KG1 (cell line): ENCODE measurements at regions not wholly inside any gene's neighbourhood (a gene's known extent, or its start where the extent isn't known, plus 50 kb on each side); places are given as distances from the start of the nearest gene placed in this dataset.

Experiments used
- DNase-seq: peaks from one replicate; lab custom pipeline; 2025; lab: John Stamatoyannopoulos, UW

DNA sequence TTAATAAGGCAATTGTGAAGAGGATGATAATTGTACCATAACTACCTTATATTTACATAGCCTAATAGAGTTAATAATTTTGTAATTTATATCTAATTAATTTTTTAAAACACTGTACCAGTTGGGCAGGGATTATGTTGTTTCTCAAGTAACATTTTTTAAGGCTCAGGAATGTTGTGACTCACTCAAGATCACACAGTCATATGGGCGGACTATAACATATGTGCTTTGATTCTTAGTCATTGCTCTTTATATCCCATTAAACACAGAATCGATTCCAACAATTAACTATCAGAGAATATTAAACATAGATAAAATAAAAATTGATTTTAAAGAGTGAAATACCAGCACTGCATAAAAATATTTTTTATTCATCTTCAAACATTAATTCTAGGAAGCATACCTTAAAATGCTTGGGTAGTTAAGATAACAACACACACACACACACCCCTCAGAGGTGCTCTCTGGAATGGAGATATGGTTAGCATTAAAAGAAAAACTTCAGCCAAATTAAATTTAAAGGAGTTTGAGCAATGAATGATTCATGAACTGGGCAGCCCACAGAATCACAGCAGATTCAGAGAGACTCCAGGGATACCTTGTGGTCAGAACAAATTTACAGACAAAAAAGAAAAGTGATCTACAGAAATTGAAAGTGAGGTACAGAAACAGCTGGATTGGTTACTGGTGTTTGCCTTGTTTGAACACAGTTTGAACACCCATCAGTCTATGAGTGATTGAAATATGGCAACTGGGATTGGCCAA is 869.4 kb upstream of the ID2 start:
- no peak for DNase-seq

DNA sequence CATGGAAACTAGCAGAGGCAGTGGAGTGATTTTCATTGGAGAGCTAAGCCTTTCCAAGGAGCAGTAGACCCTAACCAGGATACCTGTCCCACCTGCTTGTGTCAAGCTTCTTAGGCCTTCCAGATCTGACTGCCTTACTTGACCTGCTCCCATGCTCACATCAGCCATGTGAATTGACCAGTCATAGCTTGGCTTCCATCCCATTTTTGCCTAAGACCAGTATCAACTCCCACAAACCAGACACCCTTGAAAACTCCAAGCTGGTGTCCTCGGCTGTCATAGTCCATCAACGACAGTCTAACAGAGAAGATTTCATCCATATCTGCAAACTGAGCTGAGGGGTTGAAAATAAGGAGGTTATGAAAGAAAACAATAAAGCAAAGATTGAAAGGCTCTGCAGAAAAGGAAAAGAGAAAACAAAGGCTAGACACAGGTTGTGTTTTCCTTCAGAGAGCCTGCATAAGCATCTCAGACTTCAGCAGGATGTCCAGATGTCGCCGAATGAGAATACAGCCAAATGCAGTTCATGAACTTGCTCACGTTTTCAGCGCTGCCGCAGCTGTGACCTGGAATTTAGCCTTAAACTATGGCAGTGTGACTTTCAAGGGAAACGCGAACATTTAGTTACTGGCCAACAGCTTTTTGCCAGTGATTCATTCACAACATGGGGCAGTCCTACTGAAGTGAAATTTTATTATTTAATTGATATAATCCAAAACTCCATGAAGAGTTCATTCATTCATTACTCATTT is 868.1 kb upstream of the ID2 start:
- DNase-seq = no peak

DNA sequence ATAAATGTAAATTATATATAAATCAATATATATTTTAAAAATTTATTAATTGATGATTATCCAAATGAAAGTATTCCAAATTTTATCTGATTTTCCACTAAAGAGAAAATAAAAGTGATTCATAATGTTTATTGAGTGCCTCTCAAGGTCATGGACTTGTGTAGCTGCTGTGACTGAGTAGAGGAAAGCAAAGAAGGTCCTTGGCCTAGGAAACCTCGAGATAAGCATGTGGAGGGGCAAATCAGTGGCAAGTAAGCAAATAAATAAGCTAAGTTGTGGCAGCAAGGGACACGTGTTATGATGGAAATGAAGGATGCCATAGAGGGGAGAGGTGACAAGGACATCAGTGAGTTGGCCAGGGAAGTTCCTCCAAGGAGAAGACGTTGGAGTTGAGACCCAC is 866.1 kb upstream of the ID2 start:
- no peak for DNase-seq

DNA sequence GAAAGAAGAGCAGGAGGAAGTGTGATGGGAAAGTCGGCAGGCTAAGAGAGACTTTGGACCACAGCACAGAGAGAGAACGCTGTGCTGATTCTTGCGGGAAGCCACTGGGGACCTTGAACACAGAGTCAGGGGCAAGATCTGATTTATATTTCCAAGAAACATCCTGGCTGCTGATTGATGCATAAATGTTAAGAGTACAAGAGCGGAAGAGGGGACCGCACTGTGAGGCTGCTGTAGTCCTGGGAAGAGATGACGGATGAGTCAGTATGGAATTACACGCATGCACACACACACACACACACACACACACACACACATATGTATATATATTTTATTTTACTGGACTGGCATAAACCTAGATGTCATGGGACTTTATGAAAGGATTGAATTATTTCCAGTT is 865.6 kb upstream of the ID2 start:
- DNase-seq = no peak

DNA sequence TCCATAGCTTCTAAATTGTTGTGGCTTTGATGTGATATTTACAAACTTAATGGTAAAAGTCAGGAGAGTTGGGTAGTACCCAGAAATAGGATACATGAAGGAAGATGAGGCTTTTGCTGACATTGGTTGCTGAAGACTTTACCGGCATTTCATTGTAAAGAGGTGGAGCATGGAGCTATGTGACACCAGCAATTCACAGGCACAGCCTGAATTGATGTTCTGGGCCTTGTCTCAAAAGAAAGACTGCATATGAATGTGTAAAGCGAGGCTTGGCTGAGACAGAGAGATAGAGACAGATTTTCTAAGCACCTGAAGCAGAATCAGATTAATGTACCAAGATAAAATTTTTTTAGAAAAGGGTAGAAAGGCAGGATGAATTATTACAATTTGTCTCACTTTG is 864.9 kb upstream of the ID2 start:
- no peak for DNase-seq

DNA sequence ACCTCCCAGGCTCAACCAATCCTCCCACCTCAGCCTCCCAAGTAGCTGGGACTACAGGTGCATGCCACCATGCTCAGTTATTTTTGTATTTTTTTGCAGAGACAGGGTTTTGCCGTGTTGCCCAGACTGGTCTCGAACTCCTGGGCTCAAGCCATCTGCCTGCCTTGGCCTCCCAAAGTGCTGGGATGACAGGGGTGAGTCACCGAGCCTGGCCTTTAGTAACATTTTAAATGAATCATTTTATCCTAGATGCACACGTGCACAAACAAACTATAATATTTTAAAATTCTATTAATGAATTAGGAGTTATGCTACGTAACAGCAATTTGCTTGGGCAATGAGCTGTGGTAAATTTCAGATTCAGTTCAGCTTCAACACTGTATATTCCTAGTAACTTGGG is 862.5 kb upstream of the ID2 start:
- no peak for DNase-seq

DNA sequence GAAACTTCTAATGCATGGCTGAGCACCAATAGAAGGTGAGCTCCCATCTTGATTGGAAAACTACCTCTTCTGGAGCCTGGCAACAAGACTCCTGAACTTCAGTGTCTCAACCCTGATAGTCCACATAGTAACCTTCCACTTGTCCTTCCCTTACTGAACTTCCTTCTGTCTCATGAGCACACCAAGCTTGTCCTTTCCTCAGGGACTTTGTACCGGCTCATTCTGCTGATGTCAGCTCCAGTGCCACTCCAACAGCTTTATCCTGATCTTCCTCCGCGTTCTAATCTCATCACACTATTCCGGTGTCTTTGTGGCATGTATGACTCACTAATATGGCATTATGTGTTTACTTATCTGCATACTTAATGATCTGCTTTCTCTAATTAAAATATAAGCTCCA is 862.0 kb upstream of the ID2 start:
- DNase-seq = no peak

DNA sequence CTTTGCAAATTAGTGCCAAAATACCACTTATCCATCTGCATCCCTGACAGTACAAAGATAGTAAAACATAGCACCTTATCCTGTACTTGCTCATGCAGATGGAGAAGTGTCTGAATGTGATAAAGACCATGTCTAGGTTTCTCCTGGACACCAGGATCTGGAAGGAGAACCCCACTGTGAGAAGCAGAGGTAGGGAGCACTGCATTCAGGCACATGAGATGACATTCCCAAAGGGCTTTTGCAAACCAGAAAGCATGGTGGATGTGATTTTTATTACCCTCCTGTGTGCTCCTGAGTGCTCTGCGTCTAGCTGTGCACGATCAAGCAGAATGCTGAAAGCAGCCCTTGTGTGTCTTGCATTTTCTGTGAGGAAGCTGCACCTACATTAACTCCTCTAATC is 857.6 kb upstream of the ID2 start:
- no peak for DNase-seq

DNA sequence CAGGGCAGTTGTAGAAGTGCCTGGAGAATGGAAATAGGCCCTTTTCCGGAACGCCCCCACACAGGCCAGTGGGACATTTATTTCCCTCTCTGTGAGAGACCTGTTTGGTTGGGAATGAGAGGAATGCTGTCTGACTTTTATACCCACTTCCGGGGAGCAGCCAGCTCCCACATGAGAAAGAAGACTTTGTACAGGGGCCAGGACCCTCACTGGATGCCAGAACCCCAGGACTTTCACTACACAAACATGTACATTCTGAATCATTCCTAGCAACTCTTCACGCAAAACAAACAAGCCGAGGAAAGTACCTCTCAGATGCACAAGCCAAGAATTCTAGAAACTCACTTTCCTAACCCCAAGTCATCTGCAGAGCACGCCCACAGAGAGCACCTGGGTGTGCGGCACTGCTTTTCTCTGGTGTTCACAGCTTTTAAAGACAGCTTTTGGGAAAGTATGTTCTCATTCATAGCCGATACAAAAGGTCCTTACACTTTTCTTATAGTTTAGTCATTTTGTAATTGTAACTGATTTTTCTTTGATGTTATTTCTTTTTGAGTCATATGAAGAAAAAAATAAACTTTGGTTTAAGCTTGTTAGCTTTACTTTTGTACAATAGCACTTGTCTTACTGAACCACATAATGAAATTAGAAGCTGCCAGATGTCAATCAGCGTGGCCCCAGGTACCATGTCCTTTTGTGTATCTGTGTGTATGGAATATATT is 856.1 kb upstream of the ID2 start:
- DNase-seq = no peak

DNA sequence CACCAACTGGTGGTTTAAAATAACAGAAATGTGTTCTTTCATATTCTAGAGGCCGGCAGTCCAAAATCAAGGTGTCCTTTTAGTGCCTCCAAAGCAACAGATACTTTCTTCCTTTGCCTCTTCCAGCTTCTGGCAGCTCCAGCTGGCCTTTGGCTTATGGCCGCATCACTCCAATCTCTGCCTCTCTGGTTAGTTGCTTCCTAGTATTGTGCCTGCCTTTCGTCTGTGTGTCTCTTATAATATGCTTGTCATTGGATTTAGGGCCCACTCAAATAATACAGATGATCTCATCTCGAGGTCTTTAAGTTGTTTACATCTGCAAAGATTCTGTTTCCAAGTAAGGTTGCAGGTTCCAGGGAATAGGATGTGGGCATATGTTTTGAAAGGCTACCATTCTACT is 855.2 kb upstream of the ID2 start:
- DNase-seq = no peak

DNA sequence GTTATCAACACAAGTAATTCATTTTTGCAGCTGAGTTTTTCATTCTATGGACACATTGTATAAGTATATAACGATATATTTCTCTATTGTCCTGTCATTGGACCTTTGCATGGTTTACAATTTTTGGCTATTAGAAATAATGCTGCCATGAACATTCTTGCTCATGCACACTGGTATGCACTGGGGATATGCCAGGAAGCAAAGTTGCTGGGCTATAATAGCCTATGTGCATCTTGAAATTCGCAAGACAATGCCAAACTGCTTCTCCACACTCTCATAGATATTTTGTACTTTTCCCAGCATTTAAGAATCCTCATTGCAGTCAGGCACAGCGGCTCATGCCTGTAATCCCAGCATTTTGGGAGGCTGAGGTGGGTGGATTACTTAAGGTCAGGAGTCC is 852.6 kb upstream of the ID2 start:
- no peak for DNase-seq

DNA sequence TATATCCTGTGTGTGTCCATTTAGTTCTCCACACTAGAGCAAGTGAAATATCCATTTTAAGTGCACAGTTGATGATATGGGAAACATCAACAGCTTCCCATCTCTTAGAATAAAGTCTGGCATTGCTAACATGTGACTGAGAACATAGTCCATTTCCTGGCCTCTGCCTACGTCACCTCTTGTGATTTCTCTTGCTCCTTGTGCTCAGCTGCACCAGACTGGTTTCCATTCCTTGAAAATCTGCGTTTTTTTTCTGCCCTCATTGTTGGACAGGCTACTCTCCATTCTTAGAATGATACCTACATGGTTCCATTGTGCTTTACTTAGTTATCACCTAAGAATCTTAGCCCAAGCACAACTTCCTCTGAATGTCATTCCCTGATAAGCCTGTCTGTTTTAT is 851.2 kb upstream of the ID2 start:
- DNase-seq = no peak

DNA sequence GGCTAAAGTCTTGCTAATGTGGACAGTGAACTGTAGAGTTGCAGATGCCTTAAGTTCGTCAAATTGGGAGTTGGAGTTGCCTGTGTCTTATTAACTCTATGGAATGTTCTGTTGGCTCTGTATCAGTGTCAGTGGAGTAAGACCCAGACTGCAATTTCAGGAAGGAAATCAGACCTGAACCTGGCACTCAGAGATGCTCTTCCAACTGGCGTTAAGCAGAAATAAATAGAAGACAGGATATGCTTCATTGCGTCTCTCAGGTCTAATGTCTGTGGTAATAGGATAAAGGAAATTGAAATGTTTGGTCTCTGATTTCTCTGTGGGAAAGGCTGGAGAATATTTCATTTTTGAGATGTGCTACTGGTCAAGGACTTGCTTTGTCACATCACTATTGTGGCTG is 846.7 kb upstream of the ID2 start:
- DNase-seq = no peak

DNA sequence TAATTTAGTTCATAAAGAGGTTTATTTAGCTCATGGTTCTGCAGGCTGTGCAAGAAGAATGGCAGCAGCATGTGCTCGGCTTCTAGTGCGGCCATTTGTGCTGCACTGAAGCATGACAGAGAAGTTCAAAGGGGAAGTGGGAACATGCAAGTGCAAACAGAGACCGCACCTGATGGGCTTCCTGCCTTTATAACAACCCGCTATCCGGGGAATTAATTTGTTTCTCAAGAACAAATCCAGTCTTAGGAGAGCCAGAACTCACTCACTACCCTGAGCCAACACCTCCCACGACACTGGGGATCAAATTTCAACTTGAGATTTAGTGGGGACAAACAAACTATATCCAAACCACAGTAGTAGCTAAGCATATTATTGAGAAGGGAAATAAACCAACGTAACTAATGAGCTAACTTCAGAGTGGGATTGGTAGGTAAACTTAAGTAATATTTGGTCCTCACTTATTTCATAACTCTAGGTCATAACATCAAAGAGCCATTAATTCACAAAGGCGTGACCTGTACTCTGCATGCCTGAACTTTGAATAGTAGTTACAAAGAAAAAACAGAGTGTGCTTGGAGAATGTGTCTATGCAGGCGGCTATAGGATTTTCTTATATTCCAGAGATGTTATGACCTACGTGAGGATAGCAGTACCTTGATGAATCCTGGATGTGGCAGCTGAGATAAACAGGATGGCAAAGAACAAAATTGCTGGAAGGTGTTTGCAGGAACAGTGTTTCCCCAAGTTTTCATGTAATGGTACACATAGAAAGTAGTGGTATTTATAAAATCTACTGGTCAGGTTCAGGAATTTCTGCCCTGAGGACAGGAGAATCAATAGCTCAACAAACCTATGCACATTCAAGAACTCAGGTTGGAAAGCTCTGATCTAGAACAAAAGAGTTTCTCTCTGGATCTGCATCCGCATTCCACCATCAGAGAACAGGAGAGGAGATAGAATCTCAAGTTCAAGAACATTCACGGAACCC is 845.9 kb upstream of the ID2 start:
- no peak for DNase-seq

DNA sequence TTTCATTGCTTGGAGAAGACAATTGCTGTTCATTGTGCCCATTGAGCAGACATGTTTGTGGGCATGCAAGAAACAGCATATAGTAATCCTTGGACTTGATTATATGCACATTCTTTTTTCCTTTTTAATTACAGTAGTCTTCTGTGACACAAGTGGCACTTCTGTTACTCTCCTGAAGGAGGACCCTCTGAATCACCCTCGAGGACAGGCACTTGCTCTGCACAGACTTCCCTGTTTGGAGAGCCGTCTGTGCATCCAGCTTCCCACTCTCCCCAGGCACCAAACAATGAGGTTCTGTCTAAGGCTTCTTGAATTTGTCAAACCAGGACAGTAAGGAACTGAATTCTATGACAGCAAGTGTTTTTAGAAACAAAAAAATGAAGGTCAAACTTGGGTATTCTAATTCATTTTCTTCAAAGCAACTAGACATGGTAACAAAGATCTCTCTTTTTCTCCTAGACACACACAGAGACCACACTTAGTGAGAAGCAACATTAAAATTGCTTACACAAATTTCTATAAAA is 844.6 kb upstream of the ID2 start:
- DNase-seq = no peak

DNA sequence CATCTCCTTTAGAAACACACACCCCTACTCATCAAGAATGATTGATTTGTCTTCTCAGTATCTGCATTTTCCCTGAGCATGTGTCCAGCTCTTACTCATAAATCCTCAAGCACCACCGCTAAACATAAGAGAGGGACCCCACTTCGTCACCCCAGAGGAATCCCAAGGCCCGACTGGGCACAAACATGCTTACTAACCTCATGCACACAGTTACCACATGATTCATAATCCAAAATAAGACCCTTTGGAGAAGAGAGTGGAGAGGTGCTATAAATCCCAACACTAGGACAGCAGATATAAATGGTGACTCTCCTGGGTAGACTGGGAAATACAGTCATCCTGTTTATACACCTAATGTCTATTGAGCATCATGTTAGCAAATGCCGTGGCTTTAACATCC is 843.2 kb upstream of the ID2 start:
- DNase-seq = no peak

DNA sequence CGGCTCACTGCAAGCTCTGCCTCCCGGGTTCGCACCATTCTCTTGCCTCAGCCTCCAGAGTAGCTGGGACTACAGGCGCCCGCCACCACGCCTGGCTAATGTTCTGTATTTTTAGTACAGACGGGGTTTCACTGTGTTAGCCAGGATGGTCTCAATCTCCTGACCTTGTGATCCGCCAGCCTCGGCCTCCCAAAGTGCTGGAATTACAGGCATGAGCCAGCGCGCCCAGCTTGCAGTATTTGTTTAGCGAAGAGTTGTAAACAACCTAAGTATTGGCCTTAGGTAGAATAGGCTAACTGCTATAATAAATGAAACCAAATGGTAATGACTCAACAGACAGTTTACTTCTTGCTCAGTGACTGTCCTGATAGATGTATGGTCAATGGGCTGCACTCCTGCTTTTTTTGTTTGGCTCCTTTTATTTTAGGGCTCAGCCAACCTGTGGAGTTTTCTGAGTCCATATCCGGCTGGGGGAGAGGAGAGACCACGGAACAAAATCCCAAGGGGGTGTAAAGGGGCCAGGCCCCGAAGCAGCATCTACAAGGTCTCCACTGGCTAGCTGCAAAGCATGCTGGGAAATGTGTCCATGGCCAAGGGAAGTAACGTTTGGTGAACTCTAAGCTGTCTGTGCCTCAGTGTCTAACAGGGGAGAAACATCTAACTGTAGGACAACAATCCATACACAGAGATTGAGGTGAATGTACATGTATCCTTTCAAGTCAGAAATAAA is 841.0 kb upstream of the ID2 start:
- no peak for DNase-seq

DNA sequence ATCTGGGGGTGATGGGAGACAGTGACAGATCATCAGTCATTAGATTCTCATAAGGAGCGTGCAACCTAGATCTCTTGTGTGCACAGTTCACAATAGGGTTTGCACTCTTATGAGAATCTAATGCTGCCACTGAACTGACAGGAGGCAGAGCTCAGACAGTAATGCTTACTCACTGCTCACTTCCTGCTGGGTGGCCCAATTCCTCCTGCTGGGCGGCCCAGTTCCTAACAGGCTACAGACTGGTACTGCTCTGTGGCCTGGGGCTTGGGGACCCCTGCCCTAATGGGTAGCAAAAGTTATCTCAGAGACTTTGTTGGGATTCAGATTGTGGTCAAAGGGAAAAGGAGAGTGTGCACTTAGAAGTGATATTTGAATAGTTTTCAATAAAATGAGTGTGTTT is 840.1 kb upstream of the ID2 start:
- no peak for DNase-seq

DNA sequence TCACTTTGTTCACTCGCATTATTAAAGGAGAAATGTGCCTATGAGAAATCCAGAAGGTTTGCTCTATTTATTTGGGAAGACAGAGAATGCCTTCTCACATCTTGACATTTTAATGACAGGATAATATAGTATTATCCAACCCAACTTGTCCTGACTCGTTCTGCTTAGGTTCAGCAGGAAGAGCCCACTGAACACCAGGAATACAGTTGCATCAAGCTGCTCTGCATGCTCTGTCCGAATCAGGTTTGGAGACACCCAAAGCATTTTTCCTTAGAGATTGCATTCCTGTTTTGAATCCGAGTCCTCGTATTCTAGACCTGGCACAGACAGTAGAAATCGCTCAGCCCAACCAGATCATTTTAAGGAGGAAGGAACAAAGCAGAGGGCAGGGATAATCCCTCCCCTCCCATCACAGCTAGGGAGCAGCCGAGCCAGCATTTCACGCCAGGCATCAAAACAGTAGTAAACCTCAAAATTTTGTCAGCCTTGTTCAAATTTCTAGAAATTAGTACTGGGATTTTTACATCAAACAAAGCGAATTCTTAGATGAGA is 837.4 kb upstream of the ID2 start:
- DNase-seq = no peak

DNA sequence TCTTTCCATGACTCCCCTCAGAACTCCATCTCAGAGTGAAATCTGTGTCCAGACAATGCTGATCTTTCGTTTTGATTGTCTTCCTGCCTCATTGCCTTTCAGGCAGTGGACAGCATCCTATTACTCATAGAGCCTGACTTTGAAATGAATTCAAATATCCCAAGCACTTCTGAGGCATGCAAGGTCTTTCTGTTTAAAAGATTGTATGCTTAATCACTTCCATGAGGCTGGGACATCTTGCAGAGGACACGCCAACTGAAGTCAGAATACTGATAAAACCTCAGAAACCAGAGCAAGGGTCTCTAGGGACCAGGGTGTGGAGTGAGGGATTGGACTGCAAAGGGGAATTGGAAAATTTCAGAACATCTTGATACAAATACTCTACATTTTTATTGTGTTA is 836.5 kb upstream of the ID2 start:
- no peak for DNase-seq

DNA sequence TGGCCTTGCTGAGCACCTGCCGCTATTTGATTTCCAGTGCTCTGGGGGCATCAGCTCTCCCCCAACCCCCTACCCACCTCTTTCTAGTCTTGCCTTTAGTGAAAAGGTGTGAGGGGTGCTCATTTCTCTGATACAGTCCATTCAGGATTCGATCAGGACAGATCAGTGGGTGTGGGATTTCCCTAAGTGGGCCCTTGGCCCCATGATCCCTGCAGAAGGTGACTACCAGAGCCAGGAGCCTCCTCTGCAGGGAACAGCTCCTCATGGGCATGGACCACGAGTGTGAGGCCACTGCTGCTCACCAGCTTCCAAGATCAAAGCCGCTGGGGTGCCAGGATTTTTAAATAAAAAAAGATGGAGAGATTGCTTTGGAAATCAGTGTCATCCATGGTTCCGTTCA is 835.2 kb upstream of the ID2 start:
- DNase-seq = no peak
